HepG2 (cell line): ENCODE measurements at regions not wholly inside any gene's neighbourhood (a gene's known extent, or its start where the extent isn't known, plus 50 kb on each side); places are given as distances from the start of the nearest gene placed in this dataset.

Experiments
- ATAC-seq: fragments of 200-7000 bp; cut with Tn5 transposase; 3 replicates; pipeline ENCODE4 v1.9.1; 2020; ENCODE audit warnings: mild to moderate bottlenecking, moderate library complexity
- BruUV-seq: library from RNA; stranded (reverse); fragments of 400-500 nt; replicated peaks from 2 replicates; lab custom pipeline; 2021; lab: Mats Ljungman, UMichigan
- CTCF ChIA-PET: fragments of 300-600 bp; formaldehyde crosslinking; extraction: SDS; loops from one replicate; lab custom pipeline; 2021; ENCODE audit warnings: low total read pairs, inconsistent platforms, low intra/inter-chr PET ratio; lab: Yijun Ruan, JAX
- POLR2A ChIA-PET: fragments of 350-600 bp; sonication (Branson Sonifier 250); formaldehyde crosslinking; loops from one replicate; lab custom pipeline; 2020; ENCODE audit warnings: antibody characterized with exemption, inconsistent platforms; lab: Yijun Ruan, JAX
- DNase-seq: peaks from one replicate; pipeline ENCODE4 v3.0.0-alpha.2; 2015; ENCODE audit warnings: low spot score
- FAIRE-seq: peaks from 3 replicates; lab custom pipeline; 2011; peaks lifted over from hg19 to GRCh38; lab: Jason Lieb, UNC
- H2AFZ ChIP-seq: one replicate; pipeline ENCODE4 v1.6.1; 2011; ENCODE audit warnings: low read length, inconsistent platforms
- H3K27ac ChIP-seq: fragments of 300-600 bp; 3 replicates; pipeline ENCODE4 v1.8.0; 2011; ENCODE audit warnings: mixed run types, mild to moderate bottlenecking, mixed read lengths, low read length, inconsistent platforms; ENCODE audit not compliant: insufficient read depth; ENCODE audit errors: extremely low read length
- H3K27me3 ChIP-seq, 2 experiments: fragments of 200-600 bp in 1 of 2; 2 replicates in 1 of 2; 3 replicates in 1 of 2; pipeline versions ENCODE4 v1.6.0 to v1.8.0; 2011; ENCODE audit warnings: low read length in 2 of 2, mild to moderate bottlenecking in 2 of 2, moderate library complexity in 2 of 2, inconsistent platforms in 1 of 2; ENCODE audit not compliant: insufficient read depth in 2 of 2, control insufficient read depth in 1 of 2
- H3K36me3 ChIP-seq, 2 experiments: fragments of 200-600 bp in 1 of 2; replicated peaks in 1 of 2; 2 replicates in 1 of 2; 3 replicates in 1 of 2; pipeline versions ENCODE4 v1.5.1 to v1.8.0; 2011; ENCODE audit warnings: low read length in 2 of 2, inconsistent platforms in 1 of 2; ENCODE audit not compliant: insufficient read depth in 2 of 2, control insufficient read depth in 1 of 2
- H3K4me1 ChIP-seq: 2 replicates; pipeline ENCODE4 v1.5.1; 2012; ENCODE audit warnings: low read length, inconsistent platforms; ENCODE audit not compliant: insufficient read depth
- H3K4me2 ChIP-seq: 2 replicates; pipeline ENCODE4 v1.6.0; 2011; ENCODE audit warnings: low read depth, low read length, inconsistent platforms
- H3K4me3 ChIP-seq, 3 experiments: fragments of 200-600 bp in 1 of 3; sonication (generic), shearing (Covaris generic) in 1 of 3; replicated peaks in 1 of 3; 2 replicates each; pipeline ENCODE4 v1.5.1; 2011 to 2016; ENCODE audit warnings: low read length in 3 of 3, inconsistent platforms in 2 of 3, low read depth in 2 of 3, mild to moderate bottlenecking in 2 of 3, control low read depth in 1 of 3, mixed read lengths in 1 of 3; ENCODE audit not compliant: insufficient read depth in 1 of 3
- H3K79me2 ChIP-seq: one replicate; pipeline ENCODE4 v1.6.1; 2011; ENCODE audit warnings: low read length, inconsistent platforms; ENCODE audit not compliant: insufficient read depth
- H3K9ac ChIP-seq: 2 replicates; pipeline ENCODE4 v1.6.0; 2011; ENCODE audit warnings: mild to moderate bottlenecking, low read depth, low read length, inconsistent platforms; ENCODE audit not compliant: insufficient read depth
- H3K9me3 ChIP-seq: 2 replicates; pipeline ENCODE4 v1.5.1; 2012; ENCODE audit warnings: mild to moderate bottlenecking, low read length
- H4K20me1 ChIP-seq: 2 replicates; pipeline ENCODE4 v1.6.0; 2011; ENCODE audit warnings: inconsistent platforms, mild to moderate bottlenecking, low read length, moderate library complexity; ENCODE audit not compliant: insufficient read depth
- ARNTL ChIP-seq: sonication (generic); formaldehyde crosslinking; IDR thresholded peaks from 2 replicates; pipeline ENCODE4 v1.4.0; 2020; ENCODE audit warnings: mild to moderate bottlenecking, missing genetic modification reagents
- CC2D1A ChIP-seq: sonication (generic); formaldehyde crosslinking; IDR thresholded peaks from 2 replicates; pipeline ENCODE4 v1.8.1; 2023; ENCODE audit warnings: mild to moderate bottlenecking, missing genetic modification reagents
- CREM ChIP-seq, 2 experiments: sonication (generic) in 1 of 2; formaldehyde crosslinking in 1 of 2; IDR thresholded peaks; 2 replicates each; pipeline versions ENCODE4 v1.4.0 to v1.6.1; 2016 to 2020; ENCODE audit warnings: antibody characterized with exemption in 1 of 2, mild to moderate bottlenecking in 1 of 2, missing genetic modification reagents in 1 of 2
- DMAP1 ChIP-seq: IDR thresholded peaks from 2 replicates; pipeline ENCODE4 v1.6.1; 2016
- FOXJ3 ChIP-seq: sonication (generic); formaldehyde crosslinking; IDR thresholded peaks from 2 replicates; pipeline ENCODE4 v1.4.0; 2020; ENCODE audit warnings: missing genetic modification reagents, mild to moderate bottlenecking, borderline replicate concordance
- HES4 ChIP-seq: sonication (generic); formaldehyde crosslinking; IDR thresholded peaks from 2 replicates; pipeline ENCODE4 v1.9.0; 2021; ENCODE audit warnings: mild to moderate bottlenecking, missing genetic modification reagents, borderline replicate concordance
- MLLT10 ChIP-seq: sonication (generic); formaldehyde crosslinking; IDR thresholded peaks from 2 replicates; pipeline ENCODE4 v1.4.0; 2020; ENCODE audit warnings: missing genetic modification reagents
- THYN1 ChIP-seq: sonication (generic); formaldehyde crosslinking; IDR thresholded peaks from 2 replicates; pipeline ENCODE4 v1.8.1; 2023; ENCODE audit warnings: low read depth, mild to moderate bottlenecking, moderate library complexity, missing genetic modification reagents, borderline replicate concordance
- ZBTB33 ChIP-seq: sonication (generic); formaldehyde crosslinking; IDR thresholded peaks from 2 replicates; pipeline ENCODE4 v1.4.0; 2020; ENCODE audit warnings: missing genetic modification reagents
- ZBTB42 ChIP-seq: sonication (generic); formaldehyde crosslinking; IDR thresholded peaks from 2 replicates; pipeline ENCODE4 v1.5.0; 2020; ENCODE audit warnings: mild to moderate bottlenecking, missing genetic modification reagents
- ZFX ChIP-seq: sonication (generic); formaldehyde crosslinking; IDR thresholded peaks from 2 replicates; pipeline ENCODE4 v1.4.0; 2020; ENCODE audit warnings: mild to moderate bottlenecking, low read depth, missing genetic modification reagents, moderate library complexity
- ZNF260 ChIP-seq: sonication (generic); formaldehyde crosslinking; IDR thresholded peaks from 2 replicates; pipeline ENCODE4 v1.4.0; 2020; ENCODE audit warnings: missing genetic modification reagents, low read depth, mild to moderate bottlenecking, borderline replicate concordance
- ZNF550 ChIP-seq: sonication (generic); formaldehyde crosslinking; IDR thresholded peaks from 2 replicates; pipeline ENCODE4 v1.4.0; 2020; ENCODE audit warnings: mild to moderate bottlenecking, missing genetic modification reagents, borderline replicate concordance
- ZNF709 ChIP-seq: sonication (generic); formaldehyde crosslinking; IDR thresholded peaks from 2 replicates; pipeline ENCODE4 v1.5.0; 2020; ENCODE audit warnings: mild to moderate bottlenecking, missing genetic modification reagents
- ZNF788 ChIP-seq: sonication (generic); formaldehyde crosslinking; IDR thresholded peaks from 2 replicates; pipeline ENCODE4 v1.5.0; 2020; ENCODE audit warnings: mild to moderate bottlenecking, missing genetic modification reagents, borderline replicate concordance
- ZSCAN9 ChIP-seq: IDR thresholded peaks from 2 replicates; pipeline ENCODE4 v1.6.1; 2016; ENCODE audit warnings: borderline replicate concordance
- WGBS: methylation state at CpG from one replicate; pipeline ENCODE4 v1.1.6; 2017; ENCODE audit warnings: low lambda C conversion rate; 5-methylcytosine and 5-hydroxymethylcytosine counted together
- in situ Hi-C: cut with HindIII; loops from 2 replicates; pipeline ENCODE4 v1.10.0; 2017; ENCODE audit warnings: low pct_unique_long_range_greater_than_20kb; ENCODE audit not compliant: extremely low pct_ligation_motif_present
- intact Hi-C: fragments of 100-400 bp; cut with micrococcal nuclease; formaldehyde crosslinking; loops from one replicate; pipeline ENCODE4 v1.10.0; 2022; ENCODE audit not compliant: unreplicated experiment

- no TSS peak for BruUV-seq
- Histone ChIP-seq H4K20me1 (no peaks in the 10 kb centered on the region), H3K4me3 (no peak overlapping the region), H3K79me2 (no peaks in the 10 kb centered on the region), H3K9ac (no peak overlapping the region), H3K36me3 (no peaks in the 10 kb centered on the region), H3K9me3 (no peaks in the 10 kb centered on the region), H2AFZ (no peak overlapping the region), H3K27ac (no peak overlapping the region), H3K27me3 (no peaks in the 10 kb centered on the region), H3K4me2 (no peak overlapping the region), H3K4me1 (no peaks in the 10 kb centered on the region)
- in situ Hi-C loops (loop anchor here (25.0 kb wide), 2 partner anchors 838 to 1263 kb away; no protein-coding TSS in a partner anchor), intact Hi-C loops (no loop called here)
- TF ChIP-seq ARNTL (CRISPR knock-in tag) (no peak), ZBTB33 (CRISPR knock-in tag) (no peak), ZNF709 (CRISPR knock-in tag) (no peak), ZNF260 (CRISPR knock-in tag) (no peak), ZSCAN9 (CRISPR knock-in tag) (no peak), MLLT10 (CRISPR knock-in tag) (no peak), DMAP1 (CRISPR knock-in tag) (no peak)
- ATAC-seq = no peak
- 0% methylated on average over 1 of the region's 1 CpG for WGBS
- no peak for FAIRE-seq
- ChIA-PET POLR2A (no interaction called here), CTCF (no interaction called here)
- no peak for DNase-seq
Observed at GRCh38 chr11:24375351-24375750, 121.5 kb upstream of the LUZP2 start.

GRCh38 chr11:24375931-24376330, 120.9 kb upstream of the LUZP2 start:
- Histone ChIP-seq H3K27me3 (no peaks in the 10 kb centered on the region), H3K4me1 (no peaks in the 10 kb centered on the region), H3K79me2 (no peaks in the 10 kb centered on the region), H3K4me2 (no peak overlapping the region), H4K20me1 (no peaks in the 10 kb centered on the region), H3K27ac (no peak overlapping the region), H3K9me3 (no peaks in the 10 kb centered on the region), H3K9ac (no peak overlapping the region), H3K36me3 (no peaks in the 10 kb centered on the region), H3K4me3 (no peak overlapping the region), H2AFZ (no peak overlapping the region)
- POLR2A ChIA-PET = no interaction called here
- CTCF ChIA-PET = no interaction called here
- no TSS peak for BruUV-seq
- ATAC-seq = no peak
- no peak for FAIRE-seq
- no peak for DNase-seq
- in situ Hi-C loops (loop anchor here (25.0 kb wide), 2 partner anchors 839 to 1264 kb away; no protein-coding TSS in a partner anchor), intact Hi-C loops (no loop called here)
- 22% methylated on average over 3 of the region's 3 CpGs for WGBS
- TF ChIP-seq CC2D1A (CRISPR knock-in tag) = no peak
- TF ChIP-seq HES4 = no peak
- no peak for TF ChIP-seq CREM (IDR thresholded peaks at IDR 0.05)
- TF ChIP-seq CREM (CRISPR knock-in tag; IDR thresholded peaks at IDR 0.05) = no peak
- no peak for TF ChIP-seq FOXJ3 (CRISPR knock-in tag)
- no peak for TF ChIP-seq ZNF788
- TF ChIP-seq ZNF550 (CRISPR knock-in tag) = no peak
- no peak for TF ChIP-seq THYN1
- TF ChIP-seq ZBTB42 (CRISPR knock-in tag) = no peak
- TF ChIP-seq ZFX (CRISPR knock-in tag) = no peak
